ENCODE measurements at regions not wholly inside any gene's neighbourhood (a gene's known extent, or its start where the extent isn't known, plus 50 kb on each side); places are given as distances from the start of the nearest gene placed in this dataset.

- no peak for TF ChIP-seq GATA2 (IDR thresholded peaks at IDR 0.05; ENCODE audit: low read depth, low read length)
- no peak for TF ChIP-seq GATA3 (IDR thresholded peaks at IDR 0.05; ENCODE audit: low read depth, low read length)
These were observed 113.1 kb upstream of the RNF32 start for GRCh38 chr7:156527458-156527890.

Data from SH-SY5Y (cell line).